HepG2 (cell line): ENCODE measurements at regions not wholly inside any gene's neighbourhood (a gene's known extent, or its start where the extent isn't known, plus 50 kb on each side); places are given as distances from the start of the nearest gene placed in this dataset.

Experiments used
- IKZF5 ChIP-seq: IDR thresholded peaks from 2 replicates; pipeline ENCODE4 v1.6.1; 2018; ENCODE audit warnings: missing genetic modification reagents, mild to moderate bottlenecking, missing compliant biosample characterization
- KLF6 ChIP-seq: IDR thresholded peaks from 2 replicates; pipeline ENCODE4 v1.8.0; 2016; ENCODE audit warnings: missing biosample characterization, missing genetic modification reagents
- KMT2B ChIP-seq: IDR thresholded peaks from 2 replicates; pipeline ENCODE4 v1.6.1; 2016; ENCODE audit warnings: missing genetic modification reagents, missing compliant biosample characterization
- MEIS2 ChIP-seq: sonication (generic); formaldehyde crosslinking; IDR thresholded peaks from 2 replicates; pipeline ENCODE4 v1.9.0; 2021; ENCODE audit warnings: mild to moderate bottlenecking, missing genetic modification reagents
- MIXL1 ChIP-seq: IDR thresholded peaks from 2 replicates; pipeline ENCODE4 v1.6.1; 2016
- SP1 ChIP-seq, 2 experiments: fragments of 450-650 bp in 1 of 2; sonication (generic) in 1 of 2; formaldehyde crosslinking in 1 of 2; IDR thresholded peaks; 2 replicates each; pipeline versions ENCODE4 v1.4.0 to v1.6.1; 2016 to 2020; ENCODE audit warnings: missing genetic modification reagents in 1 of 2
- SRY ChIP-seq: sonication (generic); formaldehyde crosslinking; IDR thresholded peaks from 2 replicates; pipeline ENCODE4 v1.8.0; 2022; ENCODE audit warnings: mild to moderate bottlenecking, missing genetic modification reagents
- SSRP1 ChIP-seq: IDR thresholded peaks from 2 replicates; pipeline ENCODE4 v1.6.1; 2016; ENCODE audit warnings: control low read depth
- TFDP2 ChIP-seq: sonication (generic); formaldehyde crosslinking; IDR thresholded peaks from 2 replicates; pipeline ENCODE4 v1.4.0; 2020; ENCODE audit warnings: missing genetic modification reagents
- U2AF1 ChIP-seq: fragments of 200-400 bp; formaldehyde crosslinking; optimal IDR thresholded peaks from 2 replicates; pipeline ENCODE3; 2017; ENCODE audit warnings: mild to moderate bottlenecking, low read depth, low read length
- ZBED4 ChIP-seq: sonication (generic); formaldehyde crosslinking; IDR thresholded peaks from 2 replicates; pipeline ENCODE4 v1.4.0; 2020; ENCODE audit warnings: missing genetic modification reagents, borderline replicate concordance
- ZBTB43 ChIP-seq: sonication (generic); formaldehyde crosslinking; conservative IDR thresholded peaks from 2 replicates; pipeline ENCODE4 v1.4.0; 2020; ENCODE audit warnings: missing genetic modification reagents
- ZBTB7B ChIP-seq: sonication (generic); formaldehyde crosslinking; IDR thresholded peaks from 2 replicates; pipeline ENCODE4 v1.4.0; 2020; ENCODE audit warnings: missing genetic modification reagents
- ZFP1 ChIP-seq: IDR thresholded peaks from 2 replicates; pipeline ENCODE4 v1.6.1; 2016
- ZFYVE20 ChIP-seq: sonication (generic); formaldehyde crosslinking; IDR thresholded peaks from 2 replicates; pipeline ENCODE4 v1.8.0; 2023; ENCODE audit warnings: low read depth, mild to moderate bottlenecking, moderate library complexity, missing genetic modification reagents, borderline replicate concordance
- ZKSCAN1 ChIP-seq: fragments of 150-350 bp; IDR thresholded peaks from 2 replicates; pipeline ENCODE4 v1.6.1; 2014; ENCODE audit warnings: low read length
- ZMYM4 ChIP-seq: sonication (generic); formaldehyde crosslinking; IDR thresholded peaks from 2 replicates; pipeline ENCODE4 v1.8.1; 2023; ENCODE audit warnings: mild to moderate bottlenecking, missing genetic modification reagents
- ZNF264 ChIP-seq: sonication (generic); formaldehyde crosslinking; IDR thresholded peaks from 2 replicates; pipeline ENCODE4 v1.4.0; 2020; ENCODE audit warnings: missing genetic modification reagents
- ZNF430 ChIP-seq: sonication (generic); formaldehyde crosslinking; IDR thresholded peaks from 2 replicates; pipeline ENCODE4 v1.9.0; 2021; ENCODE audit warnings: mild to moderate bottlenecking, missing genetic modification reagents
- ZNF496 ChIP-seq: sonication (generic); formaldehyde crosslinking; IDR thresholded peaks from 2 replicates; pipeline ENCODE4 v1.8.1; 2023; ENCODE audit warnings: mild to moderate bottlenecking, moderate library complexity, missing genetic modification reagents; ENCODE audit not compliant: insufficient replicate concordance
- ZNF747 ChIP-seq: sonication (generic); formaldehyde crosslinking; IDR thresholded peaks from 2 replicates; pipeline ENCODE4 v1.8.1; 2023; ENCODE audit warnings: missing genetic modification reagents, mild to moderate bottlenecking, borderline replicate concordance
- ZZZ3 ChIP-seq: sonication (generic); formaldehyde crosslinking; IDR thresholded peaks from 2 replicates; pipeline ENCODE4 v1.4.0; 2020; ENCODE audit warnings: missing genetic modification reagents, mild to moderate bottlenecking, borderline replicate concordance

DNA sequence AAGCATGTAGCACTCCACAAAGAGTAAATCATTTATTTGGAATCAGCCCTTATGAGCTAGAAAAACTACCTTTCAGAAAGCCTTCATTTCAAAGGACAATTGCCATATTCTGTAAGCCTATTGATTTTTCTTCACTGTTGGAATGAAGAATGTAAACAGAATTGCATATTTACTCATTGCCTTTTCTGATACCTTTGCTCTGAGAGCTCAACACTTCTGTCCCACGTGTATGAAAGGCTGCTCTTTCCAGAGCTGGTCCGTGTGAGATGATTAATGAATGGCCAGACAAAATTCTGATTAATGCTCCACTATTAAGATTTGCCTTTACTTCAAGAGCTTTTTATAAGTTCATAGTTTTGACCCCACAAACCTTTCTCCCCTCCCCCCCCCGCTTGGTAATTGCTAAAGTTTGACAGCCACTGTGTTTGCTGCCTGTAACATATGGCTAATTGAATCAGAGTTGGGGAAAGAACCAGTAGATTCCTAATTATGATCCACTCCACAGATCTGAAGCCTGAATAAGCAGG is 63.0 kb upstream of the PLEKHA5 start (continued):
- peak; percentile 67; the same call in 1 of the 2 replicates for TF ChIP-seq ZBED4 (CRISPR knock-in tag)
- peak; percentile 51; the same call in 1 of the 2 replicates for TF ChIP-seq ZBTB7B (CRISPR knock-in tag)
- TF ChIP-seq SP1 (IDR thresholded peaks at IDR 0.05), result no peak
- 0 out of 2 replicates have a peak, but pooled peaks have one; percentile 14 for TF ChIP-seq SP1 (CRISPR knock-in tag; IDR thresholded peaks at IDR 0.05)
- TF ChIP-seq SSRP1 (CRISPR knock-in tag), result 0 out of 2 replicates have a peak, but pooled peaks have one; percentile 79
- peak; percentile 55; the same call in 1 of the 2 replicates for TF ChIP-seq KLF6
- TF ChIP-seq ZNF747 (CRISPR knock-in tag), result peak; percentile 50; the same call in 1 of the 2 replicates
- TF ChIP-seq TFDP2 (CRISPR knock-in tag), result peak; percentile 68
- TF ChIP-seq ZNF264, result 0 out of 2 replicates have a peak, but pooled peaks have one; percentile 48
- TF ChIP-seq ZMYM4 (CRISPR knock-in tag), result peak; percentile 85; the same call in 1 of the 2 replicates
- 0 out of 2 replicates have a peak, but pooled peaks have one; percentile 32 for TF ChIP-seq KMT2B (CRISPR knock-in tag)
- TF ChIP-seq ZFYVE20 (CRISPR knock-in tag), result no peak
- TF ChIP-seq ZNF496 (CRISPR knock-in tag), result no peak
- no peak for TF ChIP-seq ZZZ3
- TF ChIP-seq ZNF430 (CRISPR knock-in tag), result no peak
- TF ChIP-seq MEIS2 (CRISPR knock-in tag), result 0 out of 2 replicates have a peak, but pooled peaks have one; percentile 32
- TF ChIP-seq U2AF1, result no peak
- TF ChIP-seq ZKSCAN1, result no peak
- peak; percentile 96 for TF ChIP-seq MIXL1 (CRISPR knock-in tag)
- TF ChIP-seq ZFP1, result peak; percentile 87; the same call in 1 of the 2 replicates
- no peak for TF ChIP-seq ZBTB43
- no peak for TF ChIP-seq SRY (CRISPR knock-in tag)
- peak; percentile 78 for TF ChIP-seq IKZF5
